HG02852 (cell line): ENCODE measurements at regions not wholly inside any gene's neighbourhood (a gene's known extent, or its start where the extent isn't known, plus 50 kb on each side); places are given as distances from the start of the nearest gene placed in this dataset.
"Not testable (repeated sequence)": the region's sequence is repeated elsewhere in the genome, so short reads cannot be mapped to it uniquely, and the experiment has no call there.

ENCODE experiments used
- ATAC-seq: cut with Tn5 transposase; IDR thresholded peaks from one replicate; pipeline ENCODE4 v1.9.1; 2021; ENCODE audit warnings: mild to moderate bottlenecking, moderate library complexity; ENCODE audit not compliant: unreplicated experiment

DNA sequence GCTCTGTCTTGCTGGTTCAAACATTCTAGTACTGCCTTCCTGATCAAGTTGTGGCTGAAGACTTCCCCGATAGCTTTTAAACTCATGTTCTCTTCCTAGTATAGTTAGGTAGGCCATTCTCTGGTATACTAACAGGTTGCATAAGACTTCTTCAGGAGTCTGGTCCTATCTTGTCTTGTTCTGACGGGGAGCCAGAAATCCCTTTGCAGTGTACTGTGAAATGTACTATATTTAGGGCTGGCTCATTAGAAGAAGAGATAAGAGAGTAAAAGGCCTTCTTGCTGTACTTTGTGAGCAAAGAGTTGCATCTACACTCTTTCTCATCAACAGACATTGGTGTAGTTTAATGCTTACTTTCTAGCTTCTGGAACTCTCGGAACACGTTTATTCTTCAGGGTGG lies 331.9 kb downstream of the NUP35 start:
- no peak for ATAC-seq

- no peak for ATAC-seq
Observed at GRCh38 chr2:183458460-183458859, 334.2 kb downstream of the NUP35 start.

- no peak for ATAC-seq
Observed at GRCh38 chr2:183459466-183459865, 335.2 kb downstream of the NUP35 start.

DNA sequence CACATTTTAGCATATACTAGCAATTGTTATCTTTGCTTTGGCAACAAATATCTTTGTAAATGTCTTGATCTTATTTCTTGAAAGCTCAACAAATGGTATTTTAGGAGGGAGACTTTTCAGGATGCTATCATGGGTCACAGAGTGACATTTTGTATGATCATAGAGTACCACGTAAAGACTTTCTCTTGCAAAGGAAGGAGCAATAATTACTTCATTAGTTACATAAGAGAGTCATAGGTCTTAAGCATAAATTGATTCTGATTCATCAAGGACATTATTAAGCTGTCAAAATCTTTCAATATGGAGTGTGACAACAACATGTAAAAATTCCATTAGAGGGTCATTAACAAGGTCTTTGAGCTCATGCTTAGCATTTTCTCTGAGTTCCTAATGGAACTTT lies 339.6 kb downstream of the NUP35 start:
- ATAC-seq, result no peak

DNA sequence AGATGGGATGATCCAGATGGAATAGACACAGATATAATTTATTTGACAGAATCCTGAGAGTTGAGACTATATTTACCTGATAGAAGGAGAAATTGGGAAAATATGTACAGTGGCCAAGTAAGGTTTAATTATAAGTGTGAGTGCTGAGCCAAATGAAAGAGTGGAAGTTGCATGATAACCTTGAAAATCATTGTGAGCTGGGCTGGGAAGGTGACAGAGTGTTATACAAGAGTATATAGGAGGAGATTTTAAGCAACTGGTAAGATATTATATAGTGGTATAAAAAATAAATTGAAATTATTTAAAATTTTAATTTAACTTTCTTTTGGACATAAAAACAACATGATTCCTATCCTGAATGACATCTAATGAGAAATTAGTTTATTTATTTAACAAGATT lies 340.8 kb downstream of the NUP35 start:
- ATAC-seq, result no peak

DNA sequence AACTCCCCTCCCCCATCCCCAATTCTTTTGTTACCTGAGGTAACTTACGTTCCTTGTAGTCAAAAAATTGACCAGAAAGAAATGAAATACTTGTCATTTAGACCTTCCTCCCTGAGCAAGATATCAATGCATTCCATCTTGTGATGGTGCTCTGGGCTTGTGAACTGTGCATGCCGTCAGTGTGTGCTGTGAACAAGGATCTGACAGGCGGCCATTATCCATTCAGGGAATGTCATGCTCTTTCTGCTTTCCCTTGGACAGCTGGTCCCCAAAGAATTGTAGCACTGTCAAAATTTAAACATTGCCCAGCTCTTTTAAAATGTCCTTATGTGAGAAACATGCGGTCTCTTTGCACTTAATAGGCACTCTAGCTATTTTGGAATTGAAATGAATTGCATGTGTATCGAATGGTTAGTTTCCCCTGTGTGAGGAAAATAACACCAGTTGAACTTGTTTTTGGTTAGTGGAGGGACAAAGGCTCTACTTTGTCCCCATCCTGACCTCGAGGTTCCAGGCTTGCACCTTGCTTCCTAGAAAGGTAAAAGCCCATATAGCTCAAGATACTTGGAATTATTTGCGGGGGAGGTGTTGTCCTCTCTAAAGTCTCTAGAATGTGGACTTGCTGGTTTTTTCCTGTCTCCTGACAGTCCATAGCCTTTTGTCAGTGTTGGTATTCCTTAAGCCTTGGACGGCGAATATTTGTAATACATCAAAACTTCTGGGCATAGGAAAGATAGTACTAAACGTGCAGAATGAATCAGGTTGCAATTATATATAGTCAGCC lies 350.9 kb downstream of the NUP35 start:
- no peak for ATAC-seq

GRCh38 chr2:183476490-183476889 lies 352.2 kb downstream of the NUP35 start:
- ATAC-seq, result no peak

GRCh38 chr2:183477296-183477695 lies 353.1 kb downstream of the NUP35 start:
- ATAC-seq, result no peak

DNA sequence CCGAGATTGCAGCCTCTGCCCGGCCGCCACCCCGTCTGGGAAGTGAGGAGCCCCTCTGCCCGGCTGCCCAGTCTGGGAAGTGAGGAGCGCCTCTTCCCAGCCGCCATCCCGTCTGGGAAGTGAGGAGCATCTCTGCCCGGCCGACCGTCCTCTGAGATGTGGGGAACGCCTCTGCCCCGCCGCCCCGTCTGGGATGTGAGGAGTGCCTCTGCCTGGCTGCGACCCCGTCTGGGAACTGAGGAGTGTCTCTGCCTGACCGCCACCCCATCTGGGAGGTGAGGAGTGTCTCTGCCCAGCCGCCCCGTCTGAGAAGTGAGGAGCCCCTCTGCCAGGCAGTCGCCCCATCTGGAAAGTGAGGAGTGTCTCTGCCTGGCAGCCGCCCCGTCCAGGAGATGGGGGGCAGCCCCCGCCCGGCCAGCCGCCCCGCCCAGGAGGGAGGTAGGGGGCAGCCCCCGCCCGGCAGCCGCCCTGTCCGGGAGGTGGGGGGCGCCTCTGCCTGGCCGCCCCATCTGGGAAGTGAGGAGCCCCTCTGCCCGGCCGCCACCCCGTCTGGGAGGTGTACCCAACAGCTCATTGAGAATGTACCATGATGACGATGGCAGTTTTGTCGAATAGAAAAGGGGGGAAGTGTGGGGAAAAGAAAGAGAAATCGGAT lies 354.8 kb downstream of the NUP35 start:
- not testable (repeated sequence) for ATAC-seq

- no peak for ATAC-seq
Observed at GRCh38 chr2:183487326-183487725, 363.1 kb downstream of the NUP35 start.

GRCh38 chr2:183488421-183488820 lies 364.2 kb downstream of the NUP35 start:
- ATAC-seq, result no peak

GRCh38 chr2:183490489-183490888 lies 366.2 kb downstream of the NUP35 start:
- no peak for ATAC-seq

DNA sequence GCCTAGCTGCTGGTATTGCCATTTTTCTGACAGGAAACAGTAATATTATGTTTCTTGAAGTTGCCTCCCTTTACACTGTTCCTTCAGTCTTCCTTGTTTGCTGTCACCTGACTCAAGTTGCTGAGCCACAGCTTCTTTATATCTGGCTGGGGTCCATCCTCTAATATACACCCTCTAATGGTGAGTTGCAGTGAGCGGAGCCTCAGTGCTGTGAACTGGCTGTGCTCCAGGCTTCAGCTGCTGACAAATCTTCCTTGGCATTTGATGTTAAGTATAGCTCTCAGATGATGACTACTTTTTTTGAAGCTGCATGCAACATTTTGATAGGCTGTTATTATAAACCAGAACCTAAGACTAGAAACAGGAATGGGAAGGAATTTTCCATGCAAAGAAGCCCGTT lies 366.7 kb downstream of the NUP35 start:
- ATAC-seq, result no peak

- no peak for ATAC-seq
Observed at GRCh38 chr2:183493040-183493439, 368.8 kb downstream of the NUP35 start.

- no peak for ATAC-seq
Observed at GRCh38 chr2:183495079-183495478, 370.8 kb downstream of the NUP35 start.

GRCh38 chr2:183495589-183496267 lies 371.5 kb downstream of the NUP35 start:
- peak; percentile 99 for ATAC-seq

GRCh38 chr2:183497861-183498260 lies 373.6 kb downstream of the NUP35 start:
- ATAC-seq, result no peak

DNA sequence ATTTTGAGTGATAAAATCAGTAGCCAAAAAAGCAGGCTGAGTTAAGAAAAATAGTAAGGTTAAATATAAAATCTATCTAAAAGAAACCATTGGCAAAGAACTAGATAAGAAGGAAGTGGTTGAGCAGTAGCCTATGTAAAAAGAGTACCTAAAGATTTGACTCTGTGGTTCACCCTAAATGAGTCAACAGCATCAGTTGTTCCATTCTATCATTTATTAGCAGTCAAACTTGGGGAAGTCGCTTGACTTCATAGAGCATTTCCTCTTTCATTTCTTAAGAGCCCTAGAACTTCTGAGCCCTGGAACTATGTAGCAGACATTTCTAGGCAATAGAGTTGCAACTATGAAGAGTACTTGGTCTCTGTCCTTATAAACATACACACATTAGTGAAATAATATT lies 381.7 kb downstream of the NUP35 start:
- peak; percentile 88 for ATAC-seq

DNA sequence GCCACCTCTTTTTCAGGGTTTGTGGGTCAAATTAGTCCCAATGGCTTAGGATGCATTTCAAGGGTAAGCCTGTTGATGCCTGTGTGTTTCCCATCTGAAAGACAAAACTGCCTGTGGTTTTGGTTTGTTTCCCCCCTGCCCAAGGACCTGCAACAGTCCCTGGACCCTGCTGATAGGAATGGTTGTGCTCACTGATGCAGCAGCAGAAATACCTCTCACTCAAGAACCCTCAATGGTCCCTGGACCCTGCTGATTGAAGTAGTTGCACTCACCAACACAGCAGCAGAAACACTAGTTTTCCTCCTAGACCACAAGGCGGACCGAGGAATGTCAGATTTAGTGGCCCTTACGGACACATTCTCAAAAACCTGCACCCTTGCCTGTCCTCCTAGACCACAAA lies 386.9 kb downstream of the NUP35 start:
- ATAC-seq, result no peak

DNA sequence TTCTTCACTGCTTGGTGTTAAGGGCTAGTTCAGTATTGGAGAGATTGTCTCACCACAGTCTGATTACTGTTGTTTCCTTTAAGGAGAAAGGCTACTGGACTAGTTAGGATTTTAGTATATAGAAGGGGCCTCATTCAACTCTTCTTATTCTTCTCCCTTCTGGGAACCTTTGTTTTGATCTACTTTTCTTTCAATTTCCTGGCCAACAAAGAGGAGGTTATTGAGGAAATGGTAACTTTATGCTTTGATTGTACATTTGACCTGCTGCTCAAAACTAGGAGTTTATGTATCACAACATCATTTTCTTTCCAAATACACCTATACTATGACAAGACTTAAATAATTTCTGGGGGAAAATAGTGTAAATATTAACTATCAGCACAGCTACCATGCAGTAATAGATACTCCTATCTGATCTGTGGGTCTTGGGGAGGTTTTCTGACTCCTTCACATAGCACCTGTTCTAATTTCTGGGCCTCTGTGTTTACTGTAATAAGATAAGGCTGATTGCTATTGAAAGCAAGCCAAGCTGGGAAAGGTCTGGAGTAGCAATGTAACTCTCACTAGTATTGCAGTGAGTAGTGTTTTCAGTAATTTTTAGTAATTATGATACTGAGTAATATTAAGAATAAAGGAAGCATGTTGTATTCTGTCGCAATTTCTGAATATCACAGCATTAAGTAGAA lies 395.3 kb downstream of the NUP35 start:
- ATAC-seq, result no peak

GRCh38 chr2:183521911-183522310 lies 397.7 kb downstream of the NUP35 start:
- no peak for ATAC-seq
